IPS-NIHi7 (cell line): ENCODE measurements at regions not wholly inside any gene's neighbourhood (a gene's known extent, or its start where the extent isn't known, plus 50 kb on each side); places are given as distances from the start of the nearest gene placed in this dataset.

ENCODE experiments used
- DNase-seq: peaks from one replicate; pipeline ENCODE4 v3.0.0; 2012; ENCODE audit warnings: mixed read lengths; ENCODE audit errors: extremely low spot score

DNA sequence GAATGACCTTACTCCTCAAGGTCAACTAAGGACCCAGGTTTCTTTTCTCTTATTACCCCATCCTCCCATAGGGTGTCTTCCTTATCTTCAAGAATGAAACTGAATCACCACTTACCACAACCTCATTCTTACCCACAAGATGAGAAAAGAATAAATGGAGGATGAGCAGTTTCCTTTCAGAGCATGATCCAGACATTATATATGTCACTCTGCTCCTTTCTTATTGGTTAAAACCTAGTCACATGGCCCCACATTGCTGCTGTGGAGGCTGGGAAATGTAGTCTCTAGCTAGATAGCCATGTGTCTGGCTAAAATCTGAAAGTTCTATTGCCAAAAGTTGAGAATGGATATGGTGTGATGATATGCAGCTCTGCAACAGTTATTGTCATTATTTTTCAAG, 62.4 kb upstream of the RAI2 start:
- peak; percentile 41 for DNase-seq

GRCh38 chrX:17922303-17922702, 61.2 kb upstream of the RAI2 start:
- DNase-seq = no peak

- no peak for DNase-seq
Measured at GRCh38 chrX:17919896-17920446, 58.9 kb upstream of the RAI2 start.

GRCh38 chrX:17917945-17918577, 57.0 kb upstream of the RAI2 start:
- DNase-seq = no peak

DNA sequence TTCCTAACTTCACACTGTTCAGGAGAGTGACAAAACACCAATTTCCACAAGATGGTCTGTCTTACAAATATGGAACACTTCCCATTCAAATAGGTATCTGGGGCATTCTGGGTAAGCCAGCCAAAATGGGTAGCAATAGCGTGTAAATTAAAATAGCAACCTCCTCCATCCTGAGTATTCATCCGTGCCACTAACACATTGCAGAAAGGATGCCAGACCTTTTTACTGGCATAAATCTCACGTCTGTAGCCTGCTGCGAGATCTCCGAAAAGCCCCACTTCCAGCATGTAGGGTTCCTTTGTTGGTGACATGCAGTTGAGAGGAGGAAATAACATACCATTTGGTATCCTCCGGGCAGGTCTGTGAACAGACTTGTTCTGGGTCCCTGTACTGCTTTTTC, 52.7 kb upstream of the RAI2 start:
- no peak for DNase-seq
